ENCODE measurements at regions not wholly inside any gene's neighbourhood (a gene's known extent, or its start where the extent isn't known, plus 50 kb on each side); places are given as distances from the start of the nearest gene placed in this dataset.
"Not testable (repeated sequence)": the region's sequence is repeated elsewhere in the genome, so short reads cannot be mapped to it uniquely, and the experiment has no call there.

DNA sequence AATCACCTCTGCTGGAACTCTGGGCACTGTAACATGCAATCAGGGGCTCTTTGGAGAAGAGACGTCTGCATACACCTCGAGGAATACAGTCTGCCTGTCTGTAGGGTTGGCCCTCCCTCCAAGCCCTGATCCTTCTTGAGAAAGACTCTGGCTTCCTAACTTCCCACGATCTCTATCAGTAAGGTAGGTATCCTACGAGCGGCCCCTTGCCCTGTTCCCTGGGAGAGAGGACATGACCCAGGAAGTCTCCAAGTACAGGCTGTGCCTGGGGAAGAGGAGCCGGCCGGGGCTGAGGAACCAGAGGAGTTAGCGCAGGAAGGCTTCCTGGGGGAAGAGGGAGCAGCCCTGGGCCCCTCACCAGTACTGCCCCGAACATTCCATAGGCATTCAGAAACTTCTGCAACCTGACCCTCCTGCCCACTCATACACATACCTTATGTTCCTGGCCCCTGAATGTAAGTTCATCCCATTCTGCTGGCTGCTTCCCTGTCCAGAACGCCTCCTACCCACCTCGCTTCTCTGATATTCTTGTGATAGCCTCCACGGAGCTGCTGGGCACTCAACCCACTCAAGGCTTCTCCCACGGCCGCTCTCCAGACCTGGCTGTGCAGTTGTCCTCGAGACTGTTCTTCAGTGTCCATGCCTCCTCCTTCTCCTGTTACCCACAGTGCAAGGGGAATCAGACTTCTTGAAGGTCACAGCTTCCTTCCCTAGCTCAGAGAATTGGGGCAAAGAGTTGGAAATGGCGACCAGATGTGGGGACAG lies 116.1 kb downstream of the CYP26B1 start:
- DNase-seq, result no peak

DNA sequence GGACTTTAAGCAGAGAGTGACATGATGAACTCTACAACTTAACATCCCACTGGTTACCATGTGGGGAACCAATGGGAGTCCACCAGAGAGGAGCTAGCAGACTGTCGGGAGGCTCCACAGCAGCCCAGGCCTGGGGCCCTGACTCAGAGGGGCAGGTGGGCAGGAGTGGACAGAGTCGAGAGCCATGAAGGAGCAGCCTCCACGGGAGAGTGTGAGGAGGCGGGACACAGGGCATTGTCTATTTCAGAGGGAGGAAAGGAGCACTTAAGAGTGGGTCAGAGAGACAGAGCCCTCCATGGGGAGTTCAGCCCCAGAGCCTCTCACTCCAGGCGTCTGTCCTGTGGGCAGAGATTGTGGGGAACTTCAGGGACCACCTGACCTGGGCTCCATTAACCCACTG lies 118.7 kb downstream of the CYP26B1 start:
- DNase-seq, result no peak

DNA sequence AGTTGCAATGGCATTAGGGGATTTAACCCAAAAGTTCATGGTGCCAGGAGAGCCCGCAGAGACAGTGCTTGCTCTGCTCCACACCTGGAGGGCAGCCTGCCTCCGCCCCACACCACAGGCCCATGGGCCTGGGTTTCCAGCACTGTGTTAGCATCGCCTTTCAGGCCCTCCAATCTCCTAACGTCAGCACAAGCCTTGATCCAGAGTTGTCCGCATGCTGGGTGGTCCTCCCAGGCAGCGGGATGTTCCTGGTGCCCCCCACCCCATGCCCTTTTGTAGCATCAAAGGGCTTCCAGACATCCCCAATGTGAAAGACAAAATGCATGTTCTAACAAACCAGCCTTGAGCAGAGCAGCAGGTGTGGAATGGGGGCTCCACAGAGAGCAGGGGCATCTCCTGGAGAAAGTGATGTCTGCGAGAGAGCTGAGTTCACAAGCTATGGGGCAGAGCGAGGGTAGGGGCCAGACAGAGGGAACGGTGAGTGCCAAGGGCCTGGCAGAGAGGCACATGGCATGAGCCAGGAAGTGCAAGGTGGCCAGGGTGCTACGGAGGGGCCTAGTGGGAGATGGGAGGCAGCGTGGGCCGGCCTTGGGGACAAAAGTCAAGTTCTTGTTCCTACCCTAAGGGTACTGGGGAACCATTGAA lies 119.2 kb downstream of the CYP26B1 start:
- no peak for DNase-seq

DNA sequence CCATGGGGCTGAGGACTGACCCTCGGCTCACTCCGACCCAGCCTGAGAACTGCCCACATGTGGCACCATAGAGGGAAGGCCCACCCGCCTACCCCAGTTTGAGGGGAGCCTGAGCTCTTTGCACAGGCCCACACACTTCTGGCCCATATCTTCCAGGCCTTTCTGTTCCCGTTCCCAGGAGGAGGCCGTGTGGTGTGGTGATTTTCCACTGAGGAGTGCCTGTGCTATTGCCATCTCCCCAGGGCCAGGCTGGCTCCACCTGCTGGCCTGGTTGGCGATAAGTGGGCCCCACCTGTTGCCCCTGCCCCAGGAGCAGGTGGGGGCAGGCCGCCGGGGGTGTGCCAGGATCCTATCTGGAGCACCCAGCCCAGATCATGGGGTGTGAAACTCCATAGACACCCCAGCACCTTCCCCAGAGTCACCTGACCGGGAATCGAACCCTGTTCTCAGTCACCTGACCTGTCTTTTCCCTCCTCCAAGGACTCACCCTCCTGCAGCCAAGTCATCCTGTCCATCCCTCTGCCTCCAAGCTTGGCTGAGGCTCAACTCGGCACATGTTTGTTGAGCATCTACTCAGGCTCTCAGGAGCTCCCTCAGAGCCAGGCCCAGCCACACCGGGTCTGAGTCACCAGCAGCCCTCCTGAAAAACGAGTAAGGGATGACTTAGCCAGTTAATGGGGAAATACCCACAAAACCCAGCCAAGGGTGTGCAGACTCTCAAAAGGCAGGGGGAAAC lies 120.1 kb downstream of the CYP26B1 start:
- no peak for DNase-seq

DNA sequence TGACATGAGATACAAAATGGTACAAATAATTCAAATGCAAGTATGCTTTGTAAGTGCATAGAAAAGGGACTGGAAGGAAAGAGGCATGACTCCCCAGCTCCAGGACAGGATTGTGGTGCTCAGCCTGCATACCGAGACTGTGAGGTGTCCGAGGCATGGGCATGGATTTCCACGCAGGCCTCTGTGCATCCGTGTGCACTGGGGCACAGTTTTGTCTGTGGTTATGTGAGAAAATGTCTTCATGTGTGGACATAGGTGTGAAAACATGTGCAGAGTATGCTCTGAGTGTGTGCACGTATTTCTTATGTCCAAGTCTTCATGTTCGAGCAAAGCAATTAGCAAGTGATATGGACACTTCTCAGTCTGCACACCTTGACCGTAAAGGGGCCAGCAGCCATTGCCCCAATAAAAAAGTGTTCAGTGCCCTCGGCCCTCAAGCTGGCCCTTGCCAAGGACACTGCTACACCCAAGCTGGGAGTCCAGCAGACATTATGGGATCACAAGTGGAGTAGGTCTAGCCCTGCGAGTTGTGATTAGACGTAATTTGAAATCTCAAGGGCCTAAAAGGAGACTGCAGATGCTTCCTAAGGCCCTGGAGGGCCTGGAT lies 120.7 kb downstream of the CYP26B1 start:
- DNase-seq, result no peak

DNA sequence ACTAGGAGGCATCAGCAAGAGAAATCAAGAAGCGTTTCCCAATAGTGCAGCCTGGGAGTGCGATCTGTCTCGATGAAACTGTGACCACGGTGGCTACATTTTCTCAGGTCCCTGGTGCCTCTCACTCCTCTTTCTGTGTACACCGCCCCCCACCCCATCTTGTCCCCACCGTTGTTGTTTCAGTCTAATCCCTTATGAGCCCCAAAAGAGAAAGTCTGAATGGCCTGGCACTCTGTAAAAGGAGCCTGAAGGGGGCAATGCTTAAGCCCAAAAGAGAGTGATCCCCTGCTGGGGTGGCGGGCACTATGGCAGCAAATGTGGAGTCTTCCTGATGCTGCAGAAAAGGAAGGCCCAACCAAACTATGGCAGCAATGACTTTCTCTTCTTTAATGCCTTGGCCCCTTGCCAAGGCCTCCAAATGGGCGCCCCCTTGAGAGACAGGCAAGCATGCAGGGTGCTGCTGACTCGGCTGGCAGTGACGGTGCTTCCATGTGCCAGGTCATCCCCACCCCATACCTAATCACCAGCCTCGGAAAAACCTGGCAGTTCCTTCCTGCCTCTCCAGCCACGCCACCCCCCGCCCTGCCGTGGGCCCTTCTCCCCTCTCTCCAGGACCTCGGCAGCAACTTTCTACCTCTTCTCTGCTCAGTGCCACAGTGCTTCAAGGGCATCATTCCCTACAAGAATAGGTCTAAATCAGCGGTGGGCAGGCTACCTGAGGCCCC lies 123.0 kb downstream of the CYP26B1 start:
- no peak for DNase-seq

DNA sequence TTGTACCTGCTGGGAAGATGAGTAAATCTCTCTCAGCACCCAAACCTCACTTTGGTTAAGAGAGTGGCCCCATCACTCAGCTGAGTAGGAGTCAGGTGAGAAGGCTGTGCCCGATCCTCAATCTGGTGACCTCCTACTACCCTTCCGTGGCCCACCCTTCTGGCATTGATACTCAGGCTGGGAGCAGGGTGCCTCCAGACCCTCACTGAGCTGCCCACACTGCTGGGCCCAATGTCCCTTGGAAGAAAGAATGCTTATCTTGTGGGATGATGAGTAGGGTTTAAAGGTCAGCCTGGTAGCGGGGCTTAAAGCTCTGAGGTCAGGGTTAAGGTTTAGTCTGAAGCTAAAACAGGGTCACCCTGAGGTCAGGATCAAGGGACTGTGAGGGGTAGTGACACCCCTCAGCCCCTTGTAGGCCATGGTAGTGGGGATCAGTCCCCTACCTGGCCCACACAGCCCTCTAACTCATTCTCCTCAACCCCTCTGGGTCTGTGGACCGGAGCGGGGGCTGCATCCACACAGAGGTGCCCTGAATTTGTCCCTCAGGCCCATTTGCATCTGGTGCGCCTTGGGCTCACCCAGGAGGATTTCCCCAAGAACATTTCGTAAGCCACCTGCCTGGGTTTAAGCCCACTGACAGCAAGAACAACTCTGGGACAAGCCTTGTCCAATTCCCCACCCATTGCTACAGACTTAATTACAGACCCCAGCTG lies 123.8 kb downstream of the CYP26B1 start:
- no peak for DNase-seq

DNA sequence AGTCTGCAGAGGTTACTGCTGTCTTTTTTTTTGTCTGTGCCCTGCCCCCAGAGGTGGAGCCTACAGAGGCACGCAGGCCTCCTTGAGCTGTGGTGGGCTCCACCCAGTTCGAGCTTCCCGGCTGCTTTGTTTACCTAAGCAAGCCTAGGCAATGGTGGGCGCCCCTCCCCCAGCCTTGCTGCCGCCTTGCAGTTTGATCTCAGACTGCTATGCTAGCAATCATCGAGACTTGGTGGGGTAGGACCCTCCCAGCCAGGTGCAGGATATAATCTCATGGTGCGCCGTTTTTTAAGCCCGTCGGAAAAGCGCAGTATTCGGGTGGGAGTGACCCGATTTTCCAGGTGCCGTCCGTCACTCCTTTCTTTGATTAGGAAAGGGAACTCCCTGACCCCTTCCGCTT lies 126.3 kb downstream of the CYP26B1 start:
- DNase-seq, result not testable (repeated sequence)

DNA sequence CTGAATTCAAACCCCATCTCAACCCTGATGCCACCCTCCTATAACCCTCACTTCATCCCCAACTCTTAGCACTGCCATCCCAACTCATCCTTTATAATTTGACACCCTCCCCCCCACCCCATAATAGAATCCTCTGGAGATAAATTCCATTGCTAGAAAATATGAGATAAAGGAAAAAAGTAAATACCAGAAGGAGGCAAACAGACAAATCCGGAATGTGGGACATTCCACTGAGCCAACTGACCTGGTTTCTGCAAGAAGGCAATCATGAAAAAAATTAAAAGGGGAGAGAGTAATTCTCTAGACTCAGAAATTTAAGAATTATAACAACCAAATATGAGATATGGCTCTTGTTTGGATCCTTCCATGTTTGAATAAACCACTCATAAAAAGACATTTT lies 132.4 kb downstream of the CYP26B1 start:
- no peak for DNase-seq

DNA sequence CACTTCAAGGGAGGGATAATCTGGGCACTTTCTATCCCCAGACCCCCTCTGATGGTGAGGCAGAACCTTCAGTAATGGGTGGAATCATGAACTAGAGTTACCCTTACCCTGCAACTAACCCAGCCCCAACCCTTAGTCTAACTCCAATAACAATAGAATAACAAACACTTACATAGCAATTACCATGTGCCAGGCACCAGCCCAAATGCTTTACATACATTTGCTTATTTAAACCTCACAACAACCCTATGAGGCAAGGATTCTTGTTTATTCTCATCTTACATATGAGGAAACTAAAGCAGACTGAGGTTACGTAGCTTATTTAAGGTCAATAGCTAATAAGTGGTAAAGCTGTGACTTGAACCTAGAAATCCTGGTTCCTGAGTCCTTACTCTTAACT lies 132.8 kb downstream of the CYP26B1 start:
- no peak for DNase-seq

DNA sequence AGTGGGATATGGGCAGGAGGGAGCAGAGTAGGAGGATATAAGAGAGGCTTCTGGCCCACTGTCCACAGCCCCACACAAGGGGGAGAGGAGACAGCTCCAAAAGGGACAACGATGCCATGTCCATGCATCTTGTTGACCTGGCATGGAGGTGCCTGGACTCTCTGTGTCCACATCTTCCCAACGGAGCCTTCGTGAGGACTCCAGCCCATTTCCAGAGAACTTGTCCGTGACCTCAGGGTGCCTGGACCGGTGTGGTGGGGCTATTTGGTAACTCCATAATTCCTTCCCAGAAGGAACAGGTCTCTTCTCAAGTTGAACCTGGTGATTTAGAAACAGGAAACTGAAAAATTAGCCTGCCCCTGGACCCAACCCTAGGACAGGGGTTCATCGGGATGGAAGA lies 133.9 kb downstream of the CYP26B1 start:
- no peak for DNase-seq

DNA sequence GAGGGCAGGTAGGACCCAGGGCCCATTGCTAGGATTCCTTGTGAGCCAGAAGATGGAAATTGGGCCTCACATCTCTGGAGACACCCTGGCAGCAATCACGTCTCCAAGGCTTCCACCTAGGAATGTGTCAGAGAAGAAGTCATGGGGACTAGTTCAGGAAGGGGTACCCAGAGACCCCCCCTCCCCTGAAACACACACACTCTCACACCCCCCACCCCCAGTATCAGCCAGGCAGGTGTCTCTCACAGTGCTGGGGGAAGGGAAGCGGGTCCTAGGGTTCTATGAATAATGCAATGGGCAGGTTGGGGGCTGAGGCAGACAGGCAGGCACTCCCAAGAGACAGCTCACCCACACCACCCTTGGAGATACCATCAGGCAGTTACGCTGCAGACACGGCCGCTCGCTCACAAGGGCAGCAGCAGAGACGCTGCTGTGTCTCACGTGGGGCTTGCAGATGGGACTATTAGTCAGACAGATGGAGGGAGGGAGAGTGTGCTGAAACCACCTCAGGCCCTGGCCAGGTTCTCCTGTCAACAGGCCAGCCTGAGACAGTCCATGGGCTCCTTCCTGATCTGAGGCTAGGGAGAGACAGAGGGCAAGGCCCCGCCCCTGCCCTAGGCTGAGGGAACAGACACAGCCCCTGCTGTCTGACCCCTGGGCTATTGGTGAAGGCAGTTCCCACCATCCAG lies 134.6 kb downstream of the CYP26B1 start:
- DNase-seq, result no peak

DNA sequence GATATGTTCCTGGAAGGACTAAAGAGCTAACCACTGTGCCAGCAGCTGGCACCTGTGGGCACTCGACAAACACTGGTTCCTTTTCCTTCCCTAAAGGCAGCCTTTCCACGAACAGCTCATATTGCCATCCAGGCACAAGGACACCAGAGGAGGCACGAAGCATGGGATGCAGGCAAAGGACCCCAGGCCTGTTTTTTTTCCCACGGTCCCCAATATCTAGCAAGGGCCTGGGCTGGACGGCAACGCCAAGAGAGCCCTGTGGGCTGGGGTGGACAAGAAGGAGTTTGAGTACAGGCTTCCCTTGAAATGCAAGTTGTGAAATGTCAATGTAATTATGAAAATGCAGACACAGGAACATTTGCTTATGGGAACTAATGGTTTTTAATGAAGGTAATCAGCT lies 135.9 kb downstream of the CYP26B1 start:
- no peak for DNase-seq

DNA sequence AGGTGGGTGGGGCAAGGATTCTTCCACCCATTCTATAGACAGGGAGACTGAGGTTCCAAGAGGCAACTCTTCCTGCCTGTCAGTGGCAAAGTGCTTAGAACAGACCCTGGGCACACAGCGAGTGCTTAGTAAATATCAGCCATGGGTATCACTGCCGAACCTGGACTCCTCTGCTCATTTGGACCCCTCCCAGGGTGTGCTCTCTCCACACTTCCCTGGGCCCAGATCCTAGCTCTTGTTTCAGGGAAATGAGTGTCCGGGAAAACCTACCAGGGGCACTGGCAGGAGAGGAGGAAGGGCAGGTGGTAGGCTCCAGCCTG lies 136.3 kb downstream of the CYP26B1 start:
- no peak for DNase-seq

DNA sequence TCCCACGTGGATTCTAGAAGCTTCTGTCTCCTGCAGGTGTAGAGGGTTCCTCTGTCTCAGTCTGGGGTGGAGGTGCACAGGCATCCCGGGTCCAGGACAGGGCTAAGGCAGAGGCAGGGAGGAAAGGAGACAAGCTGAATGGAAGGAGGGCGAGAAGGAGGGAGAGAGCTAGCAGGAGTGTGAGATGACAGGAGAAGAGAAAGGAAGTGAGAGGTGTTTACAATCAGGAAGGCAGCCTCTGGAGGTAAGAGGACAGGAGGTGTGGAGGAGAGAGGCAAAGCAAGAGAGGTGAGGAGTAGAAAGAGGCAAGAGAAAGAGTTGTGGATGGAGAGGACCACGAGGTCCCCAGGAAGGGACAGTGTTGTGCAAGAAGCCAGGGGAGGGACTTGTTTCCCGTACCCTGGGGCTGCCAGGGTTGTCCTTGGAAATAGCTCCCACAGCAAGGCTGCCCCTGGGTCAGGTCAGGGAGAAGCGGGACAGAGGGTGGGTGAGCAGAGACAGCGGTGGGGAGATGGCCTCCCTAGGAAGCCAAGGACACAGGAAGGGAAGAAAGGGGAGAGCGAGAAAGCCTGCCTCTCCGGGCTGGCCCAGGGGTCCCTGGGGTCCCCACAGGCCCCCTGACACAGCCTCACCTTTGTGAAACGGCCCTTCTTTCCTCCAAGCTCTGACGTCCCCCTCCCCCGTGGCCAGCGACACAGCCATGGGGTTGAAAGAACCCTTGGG lies 136.9 kb downstream of the CYP26B1 start:
- no peak for DNase-seq

DNA sequence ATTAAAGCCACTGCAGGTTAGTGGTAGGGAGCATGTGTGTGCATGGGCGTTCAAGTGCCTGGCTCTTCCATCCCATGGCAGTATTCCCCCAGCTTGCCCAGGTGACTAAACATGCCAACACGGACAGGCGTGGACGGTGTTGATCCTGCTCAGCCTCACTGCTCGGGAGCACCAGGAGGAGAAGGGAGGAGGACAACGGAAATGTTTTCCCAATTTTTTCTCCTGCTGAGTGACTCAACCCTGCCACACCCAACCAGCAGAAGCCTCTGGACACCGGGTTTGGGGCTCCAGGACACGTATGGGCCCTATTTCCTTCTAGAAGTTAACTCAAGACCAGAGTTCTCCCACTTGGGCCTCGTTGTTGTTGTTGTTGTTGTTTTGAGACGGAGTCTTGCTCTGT lies 139.1 kb downstream of the CYP26B1 start:
- DNase-seq, result no peak

DNA sequence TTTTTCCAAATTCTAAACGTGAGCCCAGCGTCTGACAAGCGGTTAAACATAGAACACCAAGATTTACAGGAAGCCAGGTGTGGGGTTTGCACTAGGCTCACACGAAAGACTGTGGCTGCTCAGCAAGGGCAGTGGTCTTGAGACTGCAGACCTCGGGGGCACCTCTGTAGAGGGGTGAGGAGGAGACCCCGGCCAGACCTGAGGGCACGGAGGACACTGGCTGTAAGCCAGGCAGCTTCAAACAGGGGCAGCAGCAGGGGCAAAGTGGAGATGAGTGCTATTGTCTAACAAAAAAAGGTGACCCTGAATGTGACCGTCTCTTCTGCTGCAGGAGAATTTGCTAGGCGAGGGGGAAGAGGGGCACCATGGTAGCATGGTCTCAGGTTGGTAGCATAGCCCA lies 140.3 kb downstream of the CYP26B1 start:
- no peak for DNase-seq

DNA sequence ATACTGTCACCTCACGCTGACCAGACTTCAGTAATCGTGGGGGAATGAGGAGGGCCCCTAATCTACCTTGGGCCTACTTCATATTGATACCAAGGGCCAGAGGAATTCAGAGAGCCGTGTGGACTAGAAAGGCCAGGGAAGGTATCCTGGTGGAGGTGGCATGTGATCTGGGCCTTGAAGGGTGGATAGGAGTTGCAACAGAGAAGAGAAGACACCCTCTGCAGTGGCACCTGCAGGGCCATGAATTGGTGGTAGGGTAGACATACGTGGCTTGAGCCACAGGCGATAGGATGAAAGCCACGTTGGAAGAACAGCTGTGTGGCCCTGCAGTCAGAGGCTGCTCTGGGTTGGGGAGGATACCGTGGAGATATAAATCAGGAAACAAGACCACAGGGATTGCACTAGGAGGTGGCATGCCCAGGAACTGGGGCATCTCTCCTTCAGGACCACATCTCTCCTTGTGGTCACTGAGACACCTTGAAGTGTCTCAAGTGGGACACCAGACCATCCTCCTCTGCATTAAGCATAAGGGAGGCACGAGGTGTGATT lies 141.4 kb downstream of the CYP26B1 start:
- DNase-seq, result no peak

DNA sequence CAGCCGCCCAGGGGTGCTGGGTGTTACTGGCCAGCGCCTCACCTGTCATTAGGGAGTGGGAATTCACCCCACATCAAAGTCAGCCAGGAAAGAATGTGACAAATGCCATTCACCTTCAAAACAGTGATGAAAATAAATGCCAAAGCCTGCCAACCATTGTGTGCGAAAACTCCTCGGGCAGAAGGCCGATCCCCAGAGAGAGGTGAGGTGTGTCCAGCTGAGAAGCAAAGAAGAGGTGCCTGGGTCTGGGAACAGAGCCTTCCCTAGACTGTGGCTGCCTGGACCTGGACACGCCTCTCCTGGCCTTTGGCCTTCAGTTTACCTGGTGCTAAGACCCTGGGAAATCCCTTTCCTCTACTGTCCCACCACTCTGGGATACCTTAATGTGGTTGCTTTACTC lies 142.7 kb downstream of the CYP26B1 start:
- DNase-seq, result no peak
